ENCODE measurements at regions not wholly inside any gene's neighbourhood (a gene's known extent, or its start where the extent isn't known, plus 50 kb on each side); places are given as distances from the start of the nearest gene placed in this dataset.

DNA sequence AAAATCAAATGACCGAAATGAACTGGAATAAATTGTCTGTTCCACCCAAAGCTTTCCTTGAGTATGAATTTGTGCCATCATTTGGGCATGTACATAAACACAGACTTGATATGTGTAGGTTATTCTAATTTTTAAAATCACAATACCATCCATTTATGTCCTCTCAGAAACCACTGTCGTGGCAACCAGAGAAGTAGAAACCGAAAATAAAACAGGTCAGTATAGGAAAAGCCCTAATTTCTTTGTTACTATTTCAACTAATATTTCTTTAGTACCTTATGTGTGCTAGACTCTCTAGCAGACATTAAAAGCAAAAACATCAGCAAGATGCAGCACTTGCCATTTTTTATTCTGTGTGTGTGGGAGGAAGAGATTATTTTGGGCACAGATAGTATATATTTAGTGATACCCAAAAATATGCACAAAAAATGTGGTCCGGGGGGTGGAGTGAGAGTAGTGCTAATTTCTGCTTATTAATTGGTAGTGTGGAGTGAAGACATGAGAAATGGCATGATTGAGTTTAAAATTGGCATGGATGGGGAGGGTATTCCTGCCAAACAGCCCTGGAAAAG lies 130.8 kb upstream of the CNTN1 start:
- intact Hi-C loops (cut with DNase I), result no loop called here
- no peak for TF ChIP-seq POLR2AphosphoS5 (IDR thresholded peaks at IDR 0.05; ENCODE audit: insufficient read depth in 1 of 2, low read depth in 1 of 2)
- Histone ChIP-seq H3K4me3 (no peak overlapping the region), H3K36me3 (no peaks in the 10 kb centered on the region), H3K4me1 (no peaks in the 10 kb centered on the region), H3K27me3 (no peaks in the 10 kb centered on the region), H3K9me3 (no peaks in the 10 kb centered on the region), H3K27ac (no peak overlapping the region)
- no peak for DNase-seq (ENCODE audit: extremely low spot score in 2 of 2)

DNA sequence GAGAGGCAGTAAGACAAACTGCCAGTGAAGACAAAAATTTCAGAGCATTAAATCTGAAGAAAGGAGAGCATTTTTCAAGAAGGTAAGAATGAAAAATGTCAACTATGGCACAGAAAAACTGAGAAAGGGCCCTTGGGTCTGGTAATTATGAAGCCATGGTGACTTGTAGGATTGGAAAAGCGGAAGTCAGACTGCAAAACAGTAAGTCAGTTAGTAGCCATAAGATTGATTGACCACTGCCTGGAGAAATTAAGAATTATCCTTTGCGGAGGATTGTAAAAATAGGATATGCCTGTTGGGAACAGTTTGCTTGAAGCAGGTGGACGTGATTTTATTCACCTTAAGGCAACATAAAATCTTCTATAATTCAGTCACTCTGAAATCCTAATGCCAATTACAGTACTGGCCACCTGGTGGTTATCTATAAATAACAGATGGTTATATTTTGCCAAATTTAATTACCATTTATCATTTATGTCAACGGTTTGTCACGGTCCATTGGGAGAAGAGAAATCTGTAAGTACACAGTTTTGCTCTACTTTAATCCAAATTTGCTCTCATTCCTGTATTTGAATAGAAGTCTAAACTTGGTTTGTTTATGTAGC lies 127.1 kb upstream of the CNTN1 start:
- no peak for DNase-seq (ENCODE audit: extremely low spot score in 2 of 2)
- no peak overlapping the region for H3K4me3 ChIP-seq
- intact Hi-C loops (cut with DNase I), result no loop called here
- no peaks in the 10 kb centered on the region for H3K27me3 ChIP-seq
- no peaks in the 10 kb centered on the region for H3K9me3 ChIP-seq
- H3K27ac ChIP-seq, result no peak overlapping the region
- TF ChIP-seq, protein P1, sequence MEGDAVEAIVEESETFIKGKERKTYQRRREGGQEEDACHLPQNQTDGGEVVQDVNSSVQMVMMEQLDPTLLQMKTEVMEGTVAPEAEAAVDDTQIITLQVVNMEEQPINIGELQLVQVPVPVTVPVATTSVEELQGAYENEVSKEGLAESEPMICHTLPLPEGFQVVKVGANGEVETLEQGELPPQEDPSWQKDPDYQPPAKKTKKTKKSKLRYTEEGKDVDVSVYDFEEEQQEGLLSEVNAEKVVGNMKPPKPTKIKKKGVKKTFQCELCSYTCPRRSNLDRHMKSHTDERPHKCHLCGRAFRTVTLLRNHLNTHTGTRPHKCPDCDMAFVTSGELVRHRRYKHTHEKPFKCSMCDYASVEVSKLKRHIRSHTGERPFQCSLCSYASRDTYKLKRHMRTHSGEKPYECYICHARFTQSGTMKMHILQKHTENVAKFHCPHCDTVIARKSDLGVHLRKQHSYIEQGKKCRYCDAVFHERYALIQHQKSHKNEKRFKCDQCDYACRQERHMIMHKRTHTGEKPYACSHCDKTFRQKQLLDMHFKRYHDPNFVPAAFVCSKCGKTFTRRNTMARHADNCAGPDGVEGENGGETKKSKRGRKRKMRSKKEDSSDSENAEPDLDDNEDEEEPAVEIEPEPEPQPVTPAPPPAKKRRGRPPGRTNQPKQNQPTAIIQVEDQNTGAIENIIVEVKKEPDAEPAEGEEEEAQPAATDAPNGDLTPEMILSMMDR (IDR thresholded peaks at IDR 0.05), result no peak
- TF ChIP-seq POLR2AphosphoS5 (IDR thresholded peaks at IDR 0.05; ENCODE audit: insufficient read depth in 1 of 2, low read depth in 1 of 2) (no peak), POLR2A (IDR thresholded peaks at IDR 0.05) (no peak)
- no peaks in the 10 kb centered on the region for H3K36me3 ChIP-seq
- no peaks in the 10 kb centered on the region for H3K4me1 ChIP-seq

DNA sequence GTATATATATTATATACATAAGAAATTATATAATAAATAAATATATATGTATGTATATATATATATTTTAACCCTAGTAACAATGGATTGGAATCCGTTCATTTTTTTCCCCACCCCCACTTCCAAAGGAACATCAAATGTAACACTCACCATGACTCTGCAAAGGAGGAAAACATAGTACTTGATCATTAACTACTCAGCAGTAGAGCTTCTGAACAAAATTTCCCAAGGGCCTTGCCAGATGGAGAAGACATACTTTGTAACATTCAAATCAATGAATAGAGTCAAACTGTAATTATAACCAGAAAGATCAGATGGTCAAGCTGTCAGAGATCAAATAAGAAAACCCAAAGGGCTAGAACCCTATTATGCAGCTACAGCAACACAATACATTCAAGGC lies 126.0 kb upstream of the CNTN1 start:
- no peak for TF ChIP-seq POLR2A (IDR thresholded peaks at IDR 0.05)
- TF ChIP-seq, protein P1 (IDR thresholded peaks at IDR 0.05), result no peak
- no peak for TF ChIP-seq POLR2AphosphoS5 (IDR thresholded peaks at IDR 0.05; ENCODE audit: insufficient read depth in 1 of 2, low read depth in 1 of 2)
- Histone ChIP-seq H3K36me3 (no peaks in the 10 kb centered on the region), H3K4me3 (no peak overlapping the region), H3K4me1 (no peaks in the 10 kb centered on the region), H3K9me3 (no peaks in the 10 kb centered on the region), H3K27ac (no peak overlapping the region), H3K27me3 (no peaks in the 10 kb centered on the region)
- intact Hi-C loops (cut with DNase I), result no loop called here
- DNase-seq (ENCODE audit: extremely low spot score in 2 of 2), result no peak

DNA sequence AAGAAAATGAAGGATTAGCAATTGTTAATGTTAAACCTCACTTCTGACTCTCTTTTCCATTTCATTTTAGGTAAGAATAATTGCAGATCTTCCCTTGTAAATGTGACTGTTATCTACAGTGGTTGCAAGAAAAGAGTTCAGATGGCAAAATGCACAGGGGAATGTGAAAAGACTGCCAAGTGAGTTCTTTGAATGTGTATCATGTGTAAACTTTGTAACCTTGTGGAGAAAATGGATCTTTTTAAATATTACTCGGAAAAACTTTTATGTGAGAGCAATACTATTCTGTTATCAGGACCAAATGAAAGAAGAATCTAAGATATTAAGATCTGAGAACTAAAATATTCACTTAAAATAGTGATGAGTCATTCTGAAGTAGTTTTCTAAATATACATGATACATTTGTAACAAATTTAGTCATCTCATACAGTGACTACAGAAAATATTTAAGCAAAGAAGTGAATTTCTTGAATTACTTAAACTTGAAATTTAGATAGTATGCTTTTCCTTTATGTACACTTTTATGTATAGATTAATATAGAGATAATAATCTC lies 122.5 kb upstream of the CNTN1 start:
- H3K4me1 ChIP-seq, result no peaks in the 10 kb centered on the region
- no peaks in the 10 kb centered on the region for H3K9me3 ChIP-seq
- no peaks in the 10 kb centered on the region for H3K27me3 ChIP-seq
- no peak overlapping the region for H3K4me3 ChIP-seq
- intact Hi-C loops (cut with DNase I), result no loop called here
- no peak for DNase-seq (ENCODE audit: extremely low spot score in 2 of 2)
- TF ChIP-seq, protein P1 (IDR thresholded peaks at IDR 0.05), result no peak
- no peak for TF ChIP-seq POLR2AphosphoS5 (IDR thresholded peaks at IDR 0.05; ENCODE audit: insufficient read depth in 1 of 2, low read depth in 1 of 2)
- no peak for TF ChIP-seq POLR2A (IDR thresholded peaks at IDR 0.05)
- H3K36me3 ChIP-seq, result no peaks in the 10 kb centered on the region
- no peak overlapping the region for H3K27ac ChIP-seq

DNA sequence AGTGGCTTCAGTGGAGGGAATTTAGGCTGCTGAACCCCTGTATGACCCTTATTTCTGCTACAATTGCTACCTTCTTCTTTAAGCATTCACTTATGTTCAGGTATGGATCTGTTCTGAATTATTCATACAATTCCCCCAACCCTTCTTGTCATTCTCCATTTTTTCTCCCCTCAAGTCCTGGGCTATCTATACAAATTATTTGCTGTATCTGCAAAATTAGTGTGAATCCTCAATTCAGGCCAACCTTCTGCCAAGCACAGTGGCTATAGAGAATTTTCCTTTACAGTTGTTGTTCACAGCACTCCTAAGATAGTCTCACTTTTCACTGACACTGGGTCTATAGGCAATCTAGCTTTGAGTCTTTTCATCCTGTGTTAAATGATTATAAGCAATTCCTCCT lies 119.2 kb upstream of the CNTN1 start:
- no peak overlapping the region for H3K27ac ChIP-seq
- no peaks in the 10 kb centered on the region for H3K36me3 ChIP-seq
- H3K4me3 ChIP-seq, result no peak overlapping the region
- intact Hi-C loops (cut with DNase I), result no loop called here
- no peak for TF ChIP-seq POLR2A (IDR thresholded peaks at IDR 0.05)
- TF ChIP-seq, protein P1 (IDR thresholded peaks at IDR 0.05), result no peak
- TF ChIP-seq POLR2AphosphoS5 (IDR thresholded peaks at IDR 0.05; ENCODE audit: insufficient read depth in 1 of 2, low read depth in 1 of 2), result no peak
- no peaks in the 10 kb centered on the region for H3K4me1 ChIP-seq
- no peak for DNase-seq (ENCODE audit: extremely low spot score in 2 of 2)
- no peaks in the 10 kb centered on the region for H3K27me3 ChIP-seq
- no peaks in the 10 kb centered on the region for H3K9me3 ChIP-seq
